PC-3 (cell line): ENCODE measurements at regions not wholly inside any gene's neighbourhood (a gene's known extent, or its start where the extent isn't known, plus 50 kb on each side); places are given as distances from the start of the nearest gene placed in this dataset.

Experiments
- CTCF ChIP-seq: fragments of 300-600 bp; sonication (generic); conservative IDR thresholded peaks from 2 replicates; pipeline ENCODE4 v1.5.1; 2017; ENCODE audit warnings: antibody characterized with exemption, low read depth, mild to moderate bottlenecking, low read length
- EZH2phosphoT487 ChIP-seq: fragments of 300-600 bp; sonication (generic); IDR thresholded peaks from 2 replicates; pipeline ENCODE4 v1.6.1; 2018; ENCODE audit warnings: mild to moderate bottlenecking, antibody characterized with exemption, low read length, borderline replicate concordance

- TF ChIP-seq CTCF (no peak; the same call in 1 of the 2 replicates), EZH2phosphoT487 (no peak)
These were observed 108.9 kb upstream of the CLMP start for GRCh38 chr11:123303924-123304323.
